H9 (cell line): ENCODE measurements at regions not wholly inside any gene's neighbourhood (a gene's known extent, or its start where the extent isn't known, plus 50 kb on each side); places are given as distances from the start of the nearest gene placed in this dataset.
A peak's percentile ranks its signal among the peaks of the same experiment; 100 is the strongest.

Source experiments
- DNase-seq: peaks from one replicate; pipeline ENCODE4 v3.0.0-alpha.2; 2017
- H2AFZ ChIP-seq: one replicate; pipeline ENCODE4 v1.6.1; 2013; ENCODE audit warnings: mild to moderate bottlenecking, low read length, control low read depth, moderate library complexity
- H2AK5ac ChIP-seq: 2 replicates; pipeline ENCODE4 v1.6.1; 2013; ENCODE audit warnings: low read length, control low read depth, mixed read lengths; ENCODE audit not compliant: insufficient read length
- H2BK120ac ChIP-seq: one replicate; pipeline ENCODE4 v1.6.1; 2013; ENCODE audit warnings: low read depth, mild to moderate bottlenecking, low read length, control low read depth, inconsistent platforms; ENCODE audit not compliant: poor library complexity, severe bottlenecking
- H2BK12ac ChIP-seq: 2 replicates; pipeline ENCODE4 v1.6.1; 2013; ENCODE audit warnings: low read length, control low read depth, mixed read lengths, low read depth; ENCODE audit not compliant: insufficient read length
- H2BK15ac ChIP-seq: 2 replicates; pipeline ENCODE4 v1.6.1; 2013; ENCODE audit warnings: low read depth, low read length, control low read depth
- H2BK20ac ChIP-seq: one replicate; pipeline ENCODE4 v1.6.1; 2013; ENCODE audit warnings: low read depth, mild to moderate bottlenecking, low read length, control low read depth, inconsistent platforms; ENCODE audit not compliant: poor library complexity, severe bottlenecking
- H2BK5ac ChIP-seq: 2 replicates; pipeline ENCODE4 v1.6.1; 2013; ENCODE audit warnings: low read length, control low read depth, mixed read lengths; ENCODE audit not compliant: insufficient read length
- H3K14ac ChIP-seq: 2 replicates; pipeline ENCODE4 v1.6.1; 2013; ENCODE audit warnings: low read length, control low read depth; ENCODE audit not compliant: insufficient read depth
- H3K18ac ChIP-seq: 2 replicates; pipeline ENCODE4 v1.6.1; 2013; ENCODE audit warnings: low read depth, mild to moderate bottlenecking, mixed read lengths, low read length, control low read depth; ENCODE audit not compliant: insufficient read length
- H3K23ac ChIP-seq: 2 replicates; pipeline ENCODE4 v1.6.1; 2013; ENCODE audit warnings: low read length, control low read depth, mixed read lengths, low read depth; ENCODE audit not compliant: insufficient read length
- H3K23me2 ChIP-seq: 2 replicates; pipeline ENCODE4 v1.6.1; 2013; ENCODE audit warnings: low read depth, mild to moderate bottlenecking, mixed read lengths, low read length, control low read depth; ENCODE audit not compliant: insufficient read length, poor library complexity, severe bottlenecking
- H3K27ac ChIP-seq: 2 replicates; pipeline ENCODE4 v1.5.1; 2013; ENCODE audit warnings: low read length, control low read depth, mixed read lengths, low read depth; ENCODE audit not compliant: insufficient read length
- H3K27me3 ChIP-seq: 2 replicates; pipeline ENCODE4 v1.6.1; 2013; ENCODE audit warnings: low read length, control low read depth, inconsistent platforms; ENCODE audit not compliant: insufficient read depth
- H3K4ac ChIP-seq: 2 replicates; pipeline ENCODE4 v1.6.1; 2013; ENCODE audit warnings: low read depth, mild to moderate bottlenecking, control low read depth, inconsistent platforms, low read length, moderate library complexity
- H3K4me1 ChIP-seq: 2 replicates; pipeline ENCODE4 v1.6.1; 2013; ENCODE audit warnings: low read length, control low read depth, inconsistent platforms; ENCODE audit not compliant: insufficient read depth
- H3K4me2 ChIP-seq: 2 replicates; pipeline ENCODE4 v1.6.1; 2013; ENCODE audit warnings: low read length, control low read depth, mixed read lengths; ENCODE audit not compliant: insufficient read length, insufficient read depth
- H3K56ac ChIP-seq: 2 replicates; pipeline ENCODE4 v1.6.1; 2013; ENCODE audit warnings: low read depth, mild to moderate bottlenecking, mixed read lengths, low read length, control low read depth; ENCODE audit not compliant: insufficient read length
- H3K79me1 ChIP-seq: 2 replicates; pipeline ENCODE4 v1.6.1; 2013; ENCODE audit warnings: low read depth, mild to moderate bottlenecking, moderate library complexity, low read length, control low read depth, inconsistent platforms; ENCODE audit not compliant: insufficient read depth, poor library complexity, severe bottlenecking
- H3K79me2 ChIP-seq: 2 replicates; pipeline ENCODE4 v1.6.1; 2013; ENCODE audit warnings: low read length, control low read depth, inconsistent platforms; ENCODE audit not compliant: insufficient read depth
- H3K9ac ChIP-seq: 2 replicates; pipeline ENCODE4 v1.6.1; 2013; ENCODE audit warnings: low read length, control low read depth, mixed read lengths; ENCODE audit not compliant: insufficient read length; ENCODE audit errors: extremely low read depth
- H3K9me3 ChIP-seq: one replicate; pipeline ENCODE4 v1.6.1; 2013; ENCODE audit warnings: low read depth, low read length, inconsistent platforms; ENCODE audit not compliant: control insufficient read depth
- H3T11ph ChIP-seq: one replicate; pipeline ENCODE4 v1.6.1; 2013; ENCODE audit warnings: mild to moderate bottlenecking, low read length, control low read depth, inconsistent platforms
- H4K20me1 ChIP-seq: one replicate; pipeline ENCODE4 v1.6.1; 2013; ENCODE audit not compliant: control insufficient read depth, insufficient read length, insufficient read depth
- H4K5ac ChIP-seq: 2 replicates; pipeline ENCODE4 v1.6.1; 2013; ENCODE audit warnings: low read depth, mild to moderate bottlenecking, mixed read lengths, low read length, control low read depth; ENCODE audit not compliant: insufficient read length
- H4K8ac ChIP-seq: replicated peaks from 2 replicates; pipeline ENCODE4 v1.6.1; 2013; ENCODE audit warnings: low read length, control low read depth, mixed read lengths, low read depth; ENCODE audit not compliant: insufficient read length
- H4K91ac ChIP-seq: 2 replicates; pipeline ENCODE4 v1.6.1; 2013; ENCODE audit warnings: low read depth, mild to moderate bottlenecking, moderate library complexity, mixed read lengths, low read length, control low read depth; ENCODE audit not compliant: insufficient read length
- H3K27ac Mint-ChIP-seq, 3 experiments: 2 replicates in 2 of 3; 3 replicates in 1 of 3; pipeline ENCODE4 v1.8.0; 2020 to 2021; ENCODE audit warnings: mixed read lengths in 3 of 3, mild to moderate bottlenecking in 1 of 3, moderate library complexity in 1 of 3
- H3K27me3 Mint-ChIP-seq: 2 replicates; pipeline ENCODE4 v1.8.0; 2021; ENCODE audit warnings: low read depth, mild to moderate bottlenecking, moderate library complexity, mixed read lengths
- H3K36me3 Mint-ChIP-seq, 3 experiments: 2 replicates in 2 of 3; 3 replicates in 1 of 3; pipeline ENCODE4 v1.8.0; 2020 to 2021; ENCODE audit warnings: low read depth in 3 of 3, mixed read lengths in 3 of 3; ENCODE audit not compliant: insufficient read depth in 1 of 3
- H3K4me1 Mint-ChIP-seq, 2 experiments: 2 replicates each; pipeline ENCODE4 v1.8.0; 2020; ENCODE audit warnings: mixed read lengths in 2 of 2
- H3K4me3 Mint-ChIP-seq, 2 experiments: 2 replicates in 1 of 2; 3 replicates in 1 of 2; pipeline ENCODE4 v1.8.0; 2020 to 2021; ENCODE audit warnings: mild to moderate bottlenecking in 2 of 2, mixed read lengths in 2 of 2, moderate library complexity in 1 of 2
- H3K9me3 Mint-ChIP-seq, 2 experiments: 2 replicates in 1 of 2; 3 replicates in 1 of 2; pipeline ENCODE4 v1.8.0; 2020; ENCODE audit warnings: mild to moderate bottlenecking in 2 of 2, mixed read lengths in 2 of 2, moderate library complexity in 1 of 2
- CTCF ChIP-seq: fragments of 200-600 bp; sonication (generic); conservative IDR thresholded peaks from 3 replicates; pipeline ENCODE4 v1.8.0; 2021; ENCODE audit warnings: antibody characterized with exemption, mild to moderate bottlenecking
- WGBS: extraction: QIAGEN DNeasy Blood & Tissue Kit; methylation state at CpG from one replicate; pipeline ENCODE4 v1.1.7; 2013; ENCODE audit warnings: missing lambda C conversion rate, low lambda C conversion rate, mixed read lengths; ENCODE audit not compliant: insufficient read length; ENCODE audit errors: extremely low coverage; 5-methylcytosine and 5-hydroxymethylcytosine counted together

- peaks cover 52% of the 10 kb centered on the region for H3K27me3 ChIP-seq
Observed at GRCh38 chr17:73900516-73900915, 256.3 kb upstream of the SDK2 start.

More at GRCh38 chr17:73900516-73900915, 256.3 kb upstream of the SDK2 start:
- Histone ChIP-seq H2BK120ac (no peak overlapping the region), H3K18ac (no peak overlapping the region), H2BK12ac (no peak overlapping the region), H2AK5ac (no peak overlapping the region), H4K20me1 (no peaks in the 10 kb centered on the region), H3K79me2 (no peaks in the 10 kb centered on the region), H4K5ac (no peak overlapping the region), H4K8ac (no peak overlapping the region), H3K27ac (no peak overlapping the region), H2BK5ac (no peak overlapping the region), H3K4me2 (no peak overlapping the region), H3K79me1 (no peaks in the 10 kb centered on the region), H2BK15ac (no peak overlapping the region), H2AFZ (no peak overlapping the region), H4K91ac (no peak overlapping the region), H3K9me3 (no peaks in the 10 kb centered on the region), H3K9ac (no peak overlapping the region), H3K14ac (no peak overlapping the region), H3K56ac (no peak overlapping the region), H2BK20ac (no peak overlapping the region), H3K4ac (no peak overlapping the region), H3K23ac (no peak overlapping the region), H3K4me1 (no peaks in the 10 kb centered on the region), H3K23me2 (peaks cover 6% of the 10 kb centered on the region), H3T11ph (no peak overlapping the region)
- no peak for TF ChIP-seq CTCF
- WGBS = no CpG with 5 or more reads among the region's 7 CpGs
- H3K27ac Mint-ChIP-seq = no peak overlapping the region
- no peak overlapping the region for H3K4me3 Mint-ChIP-seq
- H3K36me3 Mint-ChIP-seq = no peaks in the 10 kb centered on the region
- H3K9me3 Mint-ChIP-seq = peaks cover 0 to 2% of the 10 kb centered on the region in 2 experiments; a peak in 2 of 5 replicates
- peaks cover 21 to 25% of the 10 kb centered on the region in 2 experiments for H3K4me1 Mint-ChIP-seq
- H3K27me3 Mint-ChIP-seq = peaks cover 99% of the 10 kb centered on the region
- peak; percentile 26 for DNase-seq
